HAP-1 (cell line): ENCODE measurements at regions not wholly inside any gene's neighbourhood (a gene's known extent, or its start where the extent isn't known, plus 50 kb on each side); places are given as distances from the start of the nearest gene placed in this dataset.
"Not testable (repeated sequence)": the region's sequence is repeated elsewhere in the genome, so short reads cannot be mapped to it uniquely, and the experiment has no call there.

Experiments
- DNase-seq, 2 experiments: peaks; one replicate each; pipeline ENCODE4 v3.0.0-alpha.2; 2016 to 2020; ENCODE audit warnings: low spot score in 2 of 2
- H3K27me3 ChIP-seq: fragments of 250-450 bp; sonication (Bioruptor Pico); 2 replicates; pipeline ENCODE4 v1.5.1; 2020; ENCODE audit warnings: low read depth, mild to moderate bottlenecking, moderate library complexity
- H3K36me3 ChIP-seq: fragments of 250-450 bp; sonication (Bioruptor Pico); replicated peaks from 2 replicates; pipeline ENCODE4 v1.5.1; 2020; ENCODE audit warnings: mild to moderate bottlenecking
- H3K4me1 ChIP-seq: fragments of 250-450 bp; sonication (Bioruptor Pico); 2 replicates; pipeline ENCODE4 v1.5.1; 2020; ENCODE audit warnings: mild to moderate bottlenecking
- H3K4me3 ChIP-seq: fragments of 250-450 bp; sonication (Bioruptor Pico); 2 replicates; pipeline ENCODE4 v1.5.1; 2020; ENCODE audit warnings: mild to moderate bottlenecking, moderate library complexity
- H3K9me3 ChIP-seq: fragments of 250-450 bp; sonication (Bioruptor Pico); 2 replicates; pipeline ENCODE4 v1.5.1; 2020; ENCODE audit warnings: mild to moderate bottlenecking, moderate library complexity
- in situ Hi-C: fragments of 300-500 bp; cut with MboI; formaldehyde crosslinking; loops from 3 replicates; pipeline ENCODE4 v1.14.3; 2020; ENCODE audit warnings: low sequenced_read_pairs, inconsistent platforms, mixed read lengths

- DNase-seq = no peak
- Histone ChIP-seq H3K27me3 (peaks cover 28% of the 10 kb centered on the region), H3K36me3 (no peaks in the 10 kb centered on the region), H3K9me3 (no peaks in the 10 kb centered on the region), H3K4me1 (no peaks in the 10 kb centered on the region), H3K4me3 (no peak overlapping the region)
- in situ Hi-C loops = no loop called here
Measured at GRCh38 chr14:104403421-104404220, 175.9 kb upstream of the C14orf180 start.

- Histone ChIP-seq H3K4me3 (no peak overlapping the region), H3K27me3 (peaks cover 30% of the 10 kb centered on the region), H3K9me3 (peaks cover 4% of the 10 kb centered on the region; the same call in 1 of the 2 replicates), H3K36me3 (no peaks in the 10 kb centered on the region), H3K4me1 (no peaks in the 10 kb centered on the region)
- no peak for DNase-seq
- in situ Hi-C loops = no loop called here
Measured at GRCh38 chr14:104404922-104405321, 174.6 kb upstream of the C14orf180 start.

DNA sequence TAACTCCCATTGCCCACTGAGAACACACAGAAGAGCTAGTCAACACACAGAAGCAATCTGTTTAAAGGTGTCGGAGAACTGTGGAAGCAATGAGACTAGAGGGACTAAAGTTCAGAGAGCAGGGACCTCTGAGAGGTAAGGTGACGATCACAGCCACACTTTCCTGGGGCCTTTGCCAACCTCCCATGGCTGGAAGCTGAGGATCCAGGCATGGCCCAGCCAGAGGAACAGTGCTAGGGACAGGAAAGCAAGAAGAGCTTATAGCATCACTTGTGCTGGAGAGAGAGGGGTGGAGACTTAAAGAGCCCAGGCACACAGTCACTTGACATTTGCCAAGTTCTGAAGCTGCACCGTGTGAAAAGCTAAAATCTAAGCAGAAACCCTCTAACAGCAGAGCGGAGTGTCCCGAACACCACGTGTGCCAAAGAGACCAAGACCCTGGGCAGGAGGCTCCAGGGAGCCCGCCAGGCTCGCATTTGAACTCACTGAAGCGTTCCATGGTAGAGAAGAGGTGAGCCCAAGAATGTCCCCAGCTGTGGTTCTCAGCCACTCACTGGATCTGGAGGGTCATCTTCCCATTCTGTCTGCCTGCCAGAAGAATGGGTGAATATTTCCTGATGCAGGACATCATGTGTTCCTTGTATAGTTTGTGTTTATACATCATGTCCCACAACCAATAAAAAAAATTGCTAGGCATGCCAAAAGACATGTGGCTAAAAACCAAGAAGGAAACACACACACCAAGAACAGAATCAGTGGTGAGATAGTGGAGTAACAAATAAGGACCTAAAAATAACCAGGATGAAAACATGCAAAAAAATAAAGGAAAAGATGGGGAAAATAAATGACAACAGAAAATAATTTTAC, 174.0 kb upstream of the C14orf180 start:
- in situ Hi-C loops = no loop called here
- H3K27me3 ChIP-seq = peaks cover 30% of the 10 kb centered on the region

GRCh38 chr14:104406831-104407230, 172.7 kb upstream of the C14orf180 start:
- H3K27me3 ChIP-seq = peaks cover 30% of the 10 kb centered on the region
- H3K4me1 ChIP-seq = no peaks in the 10 kb centered on the region
- no peak overlapping the region for H3K4me3 ChIP-seq
- H3K36me3 ChIP-seq = no peaks in the 10 kb centered on the region
- no peak for DNase-seq
- in situ Hi-C loops = no loop called here
- H3K9me3 ChIP-seq = peaks cover 4% of the 10 kb centered on the region; the same call in 1 of the 2 replicates

More for the DNA sequence above, 174.0 kb upstream of the C14orf180 start:
- Histone ChIP-seq H3K36me3 (no peaks in the 10 kb centered on the region), H3K9me3 (peaks cover 4% of the 10 kb centered on the region; the same call in 1 of the 2 replicates), H3K4me3 (no peak overlapping the region), H3K4me1 (no peaks in the 10 kb centered on the region)
- DNase-seq = no peak

DNA sequence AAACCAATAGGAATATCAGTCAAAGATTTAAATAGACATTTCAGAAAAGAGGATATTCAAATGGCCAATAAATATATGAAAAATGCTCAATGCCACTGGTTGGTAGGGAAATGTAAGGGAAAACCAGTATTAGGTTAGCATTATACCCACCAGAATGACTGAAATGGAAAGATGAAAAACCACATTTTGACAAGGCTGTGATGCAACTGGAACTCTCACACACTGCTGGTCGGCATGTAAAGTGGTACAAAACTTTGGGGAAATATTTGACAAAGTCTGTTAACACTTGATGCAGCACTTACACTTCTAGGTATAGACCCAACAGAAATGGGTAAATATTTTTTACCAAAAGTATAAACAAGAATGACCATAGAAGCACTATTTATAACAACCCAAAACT, 163.2 kb upstream of the C14orf180 start:
- Histone ChIP-seq H3K4me3 (no peak overlapping the region), H3K4me1 (no peaks in the 10 kb centered on the region), H3K36me3 (no peaks in the 10 kb centered on the region), H3K9me3 (no peaks in the 10 kb centered on the region), H3K27me3 (peaks cover 6% of the 10 kb centered on the region)
- in situ Hi-C loops = no loop called here
- no peak for DNase-seq

GRCh38 chr14:104419865-104420505, 159.6 kb upstream of the C14orf180 start:
- Histone ChIP-seq H3K36me3 (no peaks in the 10 kb centered on the region), H3K27me3 (peaks cover 6% of the 10 kb centered on the region; the same call in 1 of the 2 replicates), H3K4me1 (no peaks in the 10 kb centered on the region), H3K9me3 (no peaks in the 10 kb centered on the region), H3K4me3 (no peak overlapping the region)
- DNase-seq = no peak
- in situ Hi-C loops = no loop called here

DNA sequence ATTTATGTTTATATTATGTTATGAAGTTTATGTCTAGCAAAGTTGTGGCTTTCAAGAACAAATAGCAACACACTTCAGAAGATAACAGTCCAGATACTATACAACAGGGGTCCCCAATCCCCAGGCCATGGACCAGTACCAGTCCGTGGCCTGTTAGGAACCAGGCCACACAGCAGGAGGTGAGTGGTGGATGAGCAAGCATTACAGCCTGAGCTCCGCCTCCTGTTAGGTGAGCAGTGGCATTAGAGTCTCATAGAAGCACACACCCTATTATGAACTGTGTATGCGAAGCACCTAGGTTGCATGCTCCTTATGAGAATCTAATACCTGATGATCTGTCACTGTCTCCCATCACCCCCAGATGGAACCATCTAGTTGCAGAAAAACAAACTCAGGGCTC, 159.0 kb upstream of the C14orf180 start:
- H3K36me3 ChIP-seq, H3K27me3 ChIP-seq, H3K4me1 ChIP-seq, DNase-seq, H3K4me3 ChIP-seq, in situ Hi-C loops, H3K9me3 ChIP-seq: not testable (repeated sequence)

DNA sequence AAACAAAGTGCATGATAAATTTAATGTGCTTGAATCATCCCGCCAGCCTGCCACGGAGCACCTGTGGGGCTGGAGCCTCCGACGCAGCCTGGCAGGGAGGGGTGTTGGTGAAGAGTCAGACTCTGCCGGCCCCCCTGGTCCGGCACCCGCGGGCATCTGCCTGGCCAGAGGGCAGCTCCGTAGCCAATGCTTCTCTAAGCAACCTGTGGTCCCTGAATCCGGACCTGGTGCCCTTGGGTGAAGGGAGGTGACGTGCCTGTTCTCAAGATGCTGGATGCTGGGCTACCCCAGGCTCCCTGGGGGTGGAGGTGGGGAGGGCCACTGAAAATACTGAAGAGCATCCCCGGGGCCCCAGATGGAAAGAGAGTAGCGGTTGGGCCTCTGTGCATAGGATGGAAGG, 158.6 kb upstream of the C14orf180 start:
- no peaks in the 10 kb centered on the region for H3K4me1 ChIP-seq
- no peak overlapping the region for H3K4me3 ChIP-seq
- DNase-seq = no peak
- in situ Hi-C loops = no loop called here
- no peaks in the 10 kb centered on the region for H3K9me3 ChIP-seq
- no peaks in the 10 kb centered on the region for H3K27me3 ChIP-seq
- no peaks in the 10 kb centered on the region for H3K36me3 ChIP-seq

DNA sequence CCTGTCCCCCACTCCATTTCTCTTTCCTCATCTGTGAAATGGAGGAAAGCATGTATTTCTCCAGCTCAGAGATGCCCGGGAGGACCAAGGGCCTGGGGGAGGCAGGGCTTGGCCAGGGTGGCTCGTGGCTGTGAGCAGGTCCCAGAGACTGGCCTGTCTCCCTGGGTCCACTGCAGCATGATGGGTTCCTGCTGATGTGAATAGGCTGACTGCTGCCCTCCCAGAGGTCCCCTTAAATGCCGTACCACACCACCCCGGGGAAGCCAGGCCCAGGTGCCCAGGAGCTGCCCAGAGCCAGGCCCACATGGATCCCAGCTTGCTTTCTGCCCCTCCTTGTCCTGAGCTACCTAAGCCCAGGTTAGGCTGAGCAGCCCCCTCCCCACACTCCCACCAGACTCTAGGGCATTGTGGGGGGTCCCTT, 158.2 kb upstream of the C14orf180 start:
- Histone ChIP-seq H3K4me1 (no peaks in the 10 kb centered on the region), H3K9me3 (no peaks in the 10 kb centered on the region), H3K4me3 (no peak overlapping the region), H3K36me3 (no peaks in the 10 kb centered on the region), H3K27me3 (no peaks in the 10 kb centered on the region)
- DNase-seq = no peak
- in situ Hi-C loops = no loop called here

GRCh38 chr14:104421892-104422828, 157.4 kb upstream of the C14orf180 start:
- no peaks in the 10 kb centered on the region for H3K4me1 ChIP-seq
- DNase-seq = no peak
- H3K27me3 ChIP-seq = no peaks in the 10 kb centered on the region
- in situ Hi-C loops = no loop called here
- no peaks in the 10 kb centered on the region for H3K9me3 ChIP-seq
- no peaks in the 10 kb centered on the region for H3K36me3 ChIP-seq
- H3K4me3 ChIP-seq = no peak overlapping the region

- Histone ChIP-seq H3K4me3 (no peak overlapping the region), H3K9me3 (no peaks in the 10 kb centered on the region), H3K4me1 (no peaks in the 10 kb centered on the region), H3K36me3 (no peaks in the 10 kb centered on the region), H3K27me3 (no peaks in the 10 kb centered on the region)
- in situ Hi-C loops = no loop called here
- DNase-seq = no peak
Measured at GRCh38 chr14:104422837-104423681, 156.5 kb upstream of the C14orf180 start.

- H3K4me3 ChIP-seq = no peak overlapping the region
- DNase-seq = no peak
- H3K36me3 ChIP-seq = no peaks in the 10 kb centered on the region
- H3K9me3 ChIP-seq = no peaks in the 10 kb centered on the region
- no peaks in the 10 kb centered on the region for H3K4me1 ChIP-seq
- in situ Hi-C loops = no loop called here
- H3K27me3 ChIP-seq = no peaks in the 10 kb centered on the region
Measured at GRCh38 chr14:104423701-104424405, 155.7 kb upstream of the C14orf180 start.
